ENCODE measurements at regions not wholly inside any gene's neighbourhood (a gene's known extent, or its start where the extent isn't known, plus 50 kb on each side); places are given as distances from the start of the nearest gene placed in this dataset.
"Not testable (repeated sequence)": the region's sequence is repeated elsewhere in the genome, so short reads cannot be mapped to it uniquely, and the experiment has no call there.

- TF ChIP-seq GATA1 (IDR thresholded peaks at IDR 0.05; ENCODE audit: low read depth, low read length) (no peak), POLR2A (IDR thresholded peaks at IDR 0.05; ENCODE audit: low read length) (no peak)
- no peak for DNase-seq
These were observed 52.5 kb upstream of the VSTM5 start for GRCh38 chr11:93902921-93903320.

DNA sequence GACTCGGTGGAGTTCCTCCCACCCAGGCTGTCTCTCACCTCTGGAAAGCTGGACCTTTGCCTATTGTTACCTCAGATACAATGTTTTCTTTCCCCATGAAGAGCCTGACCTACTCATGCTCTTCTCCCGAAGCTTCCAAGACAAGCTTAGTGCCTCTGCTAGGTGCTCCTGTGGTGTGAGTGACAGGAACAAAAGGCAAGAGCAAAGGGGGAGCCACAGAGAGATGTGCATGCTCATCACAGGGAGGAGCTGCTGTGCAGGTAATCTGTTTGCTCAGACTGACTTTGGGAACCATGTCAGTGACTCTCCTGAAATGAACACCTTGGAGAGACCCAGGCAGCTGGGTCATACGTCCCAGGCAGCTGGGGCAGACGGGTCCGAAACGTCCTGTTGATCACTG, 53.6 kb upstream of the VSTM5 start:
- no peak for TF ChIP-seq GATA1 (IDR thresholded peaks at IDR 0.05; ENCODE audit: low read depth, low read length)
- TF ChIP-seq POLR2A (IDR thresholded peaks at IDR 0.05; ENCODE audit: low read length), result no peak
- DNase-seq, result no peak

DNA sequence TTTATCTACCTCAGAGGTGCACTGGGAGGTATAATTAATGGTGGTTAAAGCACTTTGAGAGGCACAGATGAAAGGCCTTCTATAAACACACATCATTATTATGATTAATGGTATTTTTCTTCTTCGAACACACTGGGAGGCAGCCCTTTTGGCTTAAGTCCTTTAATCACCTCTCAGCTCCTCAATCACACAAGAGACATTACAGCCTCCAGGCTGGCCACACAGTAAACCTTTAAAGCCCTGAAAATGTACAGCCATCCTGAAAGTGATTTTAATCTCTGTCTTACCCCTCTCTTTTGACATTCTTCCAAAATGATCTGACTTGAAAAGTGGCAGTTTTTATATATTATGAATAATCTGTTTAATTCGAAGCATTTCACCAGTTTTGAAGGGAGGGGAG, 54.3 kb upstream of the VSTM5 start:
- no peak for DNase-seq
- TF ChIP-seq POLR2A (IDR thresholded peaks at IDR 0.05; ENCODE audit: low read length), result no peak
- TF ChIP-seq GATA1 (IDR thresholded peaks at IDR 0.05; ENCODE audit: low read depth, low read length), result no peak

DNA sequence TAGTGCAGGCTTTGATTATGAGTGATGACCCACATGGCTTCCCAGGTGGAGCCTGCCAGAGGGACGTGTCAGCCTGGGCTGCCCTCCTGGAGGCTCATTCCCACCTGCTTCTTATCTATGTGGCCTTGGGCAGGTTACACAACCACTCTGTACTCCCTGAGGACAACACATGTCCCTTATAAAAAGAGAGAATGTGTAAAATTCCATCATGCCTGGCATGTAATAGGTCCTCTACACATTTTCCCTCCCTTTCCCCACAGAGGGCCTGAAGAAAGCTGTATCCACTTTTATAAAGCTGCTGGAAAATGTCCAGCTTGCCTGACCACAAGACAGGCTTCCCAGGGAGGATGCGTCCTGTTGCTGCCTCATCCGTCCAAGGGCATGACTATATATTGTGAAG, 55.0 kb upstream of the VSTM5 start:
- TF ChIP-seq POLR2A (IDR thresholded peaks at IDR 0.05; ENCODE audit: low read length) (no peak), GATA1 (IDR thresholded peaks at IDR 0.05; ENCODE audit: low read depth, low read length) (no peak)
- DNase-seq, result no peak

- no peak for TF ChIP-seq GATA1 (IDR thresholded peaks at IDR 0.05; ENCODE audit: low read depth, low read length)
- TF ChIP-seq POLR2A (IDR thresholded peaks at IDR 0.05; ENCODE audit: low read length), result no peak
- no peak for DNase-seq
These were observed 56.1 kb upstream of the VSTM5 start for GRCh38 chr11:93906486-93906885.

- DNase-seq, result no peak
- TF ChIP-seq GATA1 (IDR thresholded peaks at IDR 0.05; ENCODE audit: low read depth, low read length) (no peak), POLR2A (IDR thresholded peaks at IDR 0.05; ENCODE audit: low read length) (no peak)
These were observed 57.5 kb upstream of the VSTM5 start for GRCh38 chr11:93907901-93908300.

DNA sequence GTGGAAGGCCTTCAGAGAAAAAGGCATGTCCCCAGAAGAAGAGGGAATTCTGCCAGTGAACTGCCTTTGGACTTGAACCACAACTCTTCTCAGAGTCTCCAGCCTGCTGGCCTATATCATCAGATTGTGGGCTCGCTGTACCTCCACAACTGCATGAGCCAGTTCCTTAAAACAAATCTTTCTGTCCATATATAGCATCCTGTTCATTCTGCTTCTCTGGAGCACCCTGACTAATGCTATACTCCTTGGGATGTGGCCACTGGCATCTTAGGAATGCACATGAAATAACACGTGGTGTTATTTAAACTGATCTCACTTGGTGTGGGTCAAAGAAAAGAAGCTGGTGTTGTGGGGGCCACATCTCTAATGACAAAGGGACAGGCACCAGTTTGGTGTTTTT, 58.3 kb upstream of the VSTM5 start:
- TF ChIP-seq POLR2A (IDR thresholded peaks at IDR 0.05; ENCODE audit: low read length), result no peak
- no peak for TF ChIP-seq GATA1 (IDR thresholded peaks at IDR 0.05; ENCODE audit: low read depth, low read length)
- DNase-seq, result no peak

GRCh38 chr11:93917673-93918072, 67.3 kb upstream of the VSTM5 start:
- TF ChIP-seq POLR2A (IDR thresholded peaks at IDR 0.05; ENCODE audit: low read length) (no peak), GATA1 (IDR thresholded peaks at IDR 0.05; ENCODE audit: low read depth, low read length) (no peak)
- no peak for DNase-seq

- peak; percentile 64 to 73 for DNase-seq
- TF ChIP-seq POLR2A (IDR thresholded peaks at IDR 0.05; ENCODE audit: low read length) (no peak), GATA1 (IDR thresholded peaks at IDR 0.05; ENCODE audit: low read depth, low read length) (no peak)
These were observed 71.5 kb upstream of the VSTM5 start for GRCh38 chr11:93921695-93922468.

- DNase-seq, result no peak
- TF ChIP-seq POLR2A (IDR thresholded peaks at IDR 0.05; ENCODE audit: low read length) (no peak), GATA1 (IDR thresholded peaks at IDR 0.05; ENCODE audit: low read depth, low read length) (no peak)
These were observed 72.4 kb upstream of the VSTM5 start for GRCh38 chr11:93922830-93923229.

GRCh38 chr11:93926099-93926498, 75.7 kb upstream of the VSTM5 start:
- DNase-seq, result not testable (repeated sequence)

- DNase-seq, result no peak
- TF ChIP-seq POLR2A (IDR thresholded peaks at IDR 0.05; ENCODE audit: low read length), result no peak
- no peak for TF ChIP-seq GATA1 (IDR thresholded peaks at IDR 0.05; ENCODE audit: low read depth, low read length)
These were observed 79.0 kb upstream of the VSTM5 start for GRCh38 chr11:93929407-93929806.

- DNase-seq, result no peak
- TF ChIP-seq GATA1 (IDR thresholded peaks at IDR 0.05; ENCODE audit: low read depth, low read length) (no peak), POLR2A (IDR thresholded peaks at IDR 0.05; ENCODE audit: low read length) (no peak)
These were observed 82.8 kb upstream of the VSTM5 start for GRCh38 chr11:93933230-93933629.

- DNase-seq, result no peak
- no peak for TF ChIP-seq GATA1 (IDR thresholded peaks at IDR 0.05; ENCODE audit: low read depth, low read length)
- no peak for TF ChIP-seq POLR2A (IDR thresholded peaks at IDR 0.05; ENCODE audit: low read length)
These were observed 85.3 kb upstream of the HEPHL1 start for GRCh38 chr11:93935826-93936225.

DNA sequence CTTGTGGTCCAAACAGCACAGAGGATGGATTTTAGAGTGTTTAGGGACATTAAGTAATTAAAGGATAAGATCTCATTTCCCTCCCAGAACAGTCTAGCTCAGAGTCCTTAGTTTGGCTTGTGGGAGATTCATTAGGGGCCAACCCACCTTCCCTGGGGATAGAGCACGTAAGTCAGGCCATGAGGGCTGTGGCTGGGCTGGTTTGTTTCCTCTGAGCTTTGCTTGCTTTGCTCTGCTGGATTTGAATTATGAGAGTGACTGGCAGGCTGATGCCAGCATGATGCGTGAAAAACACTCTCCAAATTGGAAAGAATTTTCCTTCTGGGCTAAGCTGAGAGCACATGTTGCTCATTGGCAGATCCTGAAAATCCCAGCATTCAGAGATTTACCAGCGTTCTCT, 84.7 kb upstream of the HEPHL1 start:
- DNase-seq, result no peak
- TF ChIP-seq GATA1 (IDR thresholded peaks at IDR 0.05; ENCODE audit: low read depth, low read length) (no peak), POLR2A (IDR thresholded peaks at IDR 0.05; ENCODE audit: low read length) (no peak)
